ENCODE measurements at regions not wholly inside any gene's neighbourhood (a gene's known extent, or its start where the extent isn't known, plus 50 kb on each side); places are given as distances from the start of the nearest gene placed in this dataset.
"Not testable (repeated sequence)": the region's sequence is repeated elsewhere in the genome, so short reads cannot be mapped to it uniquely, and the experiment has no call there.

- Histone ChIP-seq H2AFZ (ENCODE audit: low read length) (no peak overlapping the region), H3K4me3 (ENCODE audit: low read length) (no peak overlapping the region), H3K27me3 (ENCODE audit: low read length) (no peaks in the 10 kb centered on the region), H3K4me2 (ENCODE audit: low read depth, low read length, poor library complexity, severe bottlenecking) (no peak overlapping the region), H3K27ac (ENCODE audit: low read length) (no peak overlapping the region), H4K20me1 (ENCODE audit: insufficient read depth, low read depth, low read length) (no peaks in the 10 kb centered on the region), H3K9me2 (replicated peaks; ENCODE audit: insufficient read depth, low read length) (no peaks in the 10 kb centered on the region), H3K9ac (ENCODE audit: low read length) (no peak overlapping the region), H3K36me3 (ENCODE audit: insufficient read depth, low read length) (no peaks in the 10 kb centered on the region), H3K79me2 (ENCODE audit: low read length) (no peaks in the 10 kb centered on the region), H3K9me3 (ENCODE audit: low read length) (no peaks in the 10 kb centered on the region), H3K4me1 (ENCODE audit: low read length) (no peaks in the 10 kb centered on the region)
- DNase-seq = no peak
Observed at GRCh38 chr11:19617696-19618523, 94.7 kb upstream of the NAV2 start.

GRCh38 chr11:19615341-19616183 lies 97.1 kb upstream of the NAV2 start:
- H3K4me1 ChIP-seq (ENCODE audit: low read length) = no peaks in the 10 kb centered on the region
- no peak overlapping the region for H2AFZ ChIP-seq (ENCODE audit: low read length)
- no peaks in the 10 kb centered on the region for H4K20me1 ChIP-seq (ENCODE audit: insufficient read depth, low read depth, low read length)
- no peak overlapping the region for H3K9ac ChIP-seq (ENCODE audit: low read length)
- no peaks in the 10 kb centered on the region for H3K27me3 ChIP-seq (ENCODE audit: low read length)
- DNase-seq = no peak
- H3K9me3 ChIP-seq (ENCODE audit: low read length) = no peaks in the 10 kb centered on the region
- H3K27ac ChIP-seq (ENCODE audit: low read length) = no peak overlapping the region
- no peaks in the 10 kb centered on the region for H3K79me2 ChIP-seq (ENCODE audit: low read length)
- no peak overlapping the region for H3K4me2 ChIP-seq (ENCODE audit: low read depth, low read length, poor library complexity, severe bottlenecking)
- H3K4me3 ChIP-seq (ENCODE audit: low read length) = no peak overlapping the region
- no peaks in the 10 kb centered on the region for H3K36me3 ChIP-seq (ENCODE audit: insufficient read depth, low read length)
- H3K9me2 ChIP-seq (replicated peaks; ENCODE audit: insufficient read depth, low read length) = no peaks in the 10 kb centered on the region

GRCh38 chr11:19614370-19614940 lies 98.2 kb upstream of the NAV2 start:
- Histone ChIP-seq H3K79me2 (ENCODE audit: low read length) (no peaks in the 10 kb centered on the region), H3K27me3 (ENCODE audit: low read length) (no peaks in the 10 kb centered on the region), H2AFZ (ENCODE audit: low read length) (no peak overlapping the region), H3K36me3 (ENCODE audit: insufficient read depth, low read length) (no peaks in the 10 kb centered on the region), H3K9me3 (ENCODE audit: low read length) (no peaks in the 10 kb centered on the region), H3K4me2 (ENCODE audit: low read depth, low read length, poor library complexity, severe bottlenecking) (no peak overlapping the region), H3K4me3 (ENCODE audit: low read length) (no peak overlapping the region), H3K9ac (ENCODE audit: low read length) (no peak overlapping the region), H3K27ac (ENCODE audit: low read length) (no peak overlapping the region), H3K4me1 (ENCODE audit: low read length) (no peaks in the 10 kb centered on the region), H4K20me1 (ENCODE audit: insufficient read depth, low read depth, low read length) (no peaks in the 10 kb centered on the region), H3K9me2 (replicated peaks; ENCODE audit: insufficient read depth, low read length) (no peaks in the 10 kb centered on the region)
- no peak for DNase-seq

GRCh38 chr11:19612025-19612424 lies 100.6 kb upstream of the NAV2 start:
- not testable (repeated sequence) for H3K27me3 ChIP-seq (ENCODE audit: low read length); H3K4me3 ChIP-seq (ENCODE audit: low read length); H3K36me3 ChIP-seq (ENCODE audit: insufficient read depth, low read length); H3K79me2 ChIP-seq (ENCODE audit: low read length); H3K9me2 ChIP-seq (replicated peaks; ENCODE audit: insufficient read depth, low read length); H3K27ac ChIP-seq (ENCODE audit: low read length); H3K9me3 ChIP-seq (ENCODE audit: low read length); H2AFZ ChIP-seq (ENCODE audit: low read length); H3K4me2 ChIP-seq (ENCODE audit: low read depth, low read length, poor library complexity, severe bottlenecking); H3K9ac ChIP-seq (ENCODE audit: low read length); DNase-seq; H3K4me1 ChIP-seq (ENCODE audit: low read length); H4K20me1 ChIP-seq (ENCODE audit: insufficient read depth, low read depth, low read length)

GRCh38 chr11:19607656-19608360 lies 104.8 kb upstream of the NAV2 start:
- Histone ChIP-seq H3K4me2 (ENCODE audit: low read depth, low read length, poor library complexity, severe bottlenecking) (no peak overlapping the region), H3K9ac (ENCODE audit: low read length) (no peak overlapping the region), H3K27me3 (ENCODE audit: low read length) (no peaks in the 10 kb centered on the region), H3K36me3 (ENCODE audit: insufficient read depth, low read length) (no peaks in the 10 kb centered on the region), H4K20me1 (ENCODE audit: insufficient read depth, low read depth, low read length) (no peaks in the 10 kb centered on the region), H3K79me2 (ENCODE audit: low read length) (no peaks in the 10 kb centered on the region), H3K4me1 (ENCODE audit: low read length) (no peaks in the 10 kb centered on the region), H3K9me2 (replicated peaks; ENCODE audit: insufficient read depth, low read length) (no peaks in the 10 kb centered on the region), H3K27ac (ENCODE audit: low read length) (no peak overlapping the region), H3K9me3 (ENCODE audit: low read length) (no peaks in the 10 kb centered on the region), H2AFZ (ENCODE audit: low read length) (no peak overlapping the region), H3K4me3 (ENCODE audit: low read length) (no peak overlapping the region)
- no peak for DNase-seq

DNA sequence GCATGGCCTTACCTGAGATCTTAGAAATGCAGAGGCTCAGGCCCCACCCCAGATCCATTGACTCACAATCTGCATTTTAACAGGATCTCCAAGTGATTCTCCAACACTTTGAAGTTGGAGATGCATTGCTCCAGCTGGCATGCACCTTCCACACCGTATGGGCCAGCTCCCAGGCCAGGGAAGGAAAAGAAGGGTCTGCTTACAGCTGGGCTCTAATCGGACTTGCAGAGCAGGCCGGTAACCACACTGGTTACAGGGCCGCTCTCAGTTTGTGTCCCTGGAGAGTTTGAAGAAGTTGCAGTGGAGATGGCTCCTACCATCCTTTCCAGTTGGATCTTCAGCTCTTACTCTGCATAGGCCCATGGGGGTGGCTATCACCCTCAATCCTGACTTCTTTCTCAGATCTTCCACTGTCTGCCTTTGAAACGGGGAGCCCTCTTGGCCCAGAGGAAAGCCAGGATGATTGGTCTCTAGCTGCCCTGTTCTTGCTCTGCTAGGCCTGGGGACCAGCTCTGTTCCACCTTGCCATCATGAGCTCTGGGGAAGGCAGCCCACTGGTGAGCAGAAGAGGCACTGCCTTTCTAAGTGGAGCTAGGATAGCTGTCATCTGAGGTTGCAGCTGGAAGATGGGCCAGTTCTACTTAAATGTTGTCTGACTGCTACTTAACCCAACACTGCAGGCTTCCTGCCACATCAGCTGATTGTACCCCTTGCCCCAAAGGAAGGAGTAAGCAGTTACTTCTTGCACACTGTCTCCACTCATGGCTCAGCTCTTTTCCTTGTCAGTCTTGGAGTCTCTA lies 105.6 kb upstream of the NAV2 start:
- DNase-seq = no peak
- no peaks in the 10 kb centered on the region for H3K36me3 ChIP-seq (ENCODE audit: insufficient read depth, low read length)
- no peak overlapping the region for H3K4me2 ChIP-seq (ENCODE audit: low read depth, low read length, poor library complexity, severe bottlenecking)
- no peaks in the 10 kb centered on the region for H4K20me1 ChIP-seq (ENCODE audit: insufficient read depth, low read depth, low read length)
- no peak overlapping the region for H3K9ac ChIP-seq (ENCODE audit: low read length)
- H3K4me3 ChIP-seq (ENCODE audit: low read length) = no peak overlapping the region
- no peaks in the 10 kb centered on the region for H3K9me3 ChIP-seq (ENCODE audit: low read length)
- no peaks in the 10 kb centered on the region for H3K27me3 ChIP-seq (ENCODE audit: low read length)
- no peaks in the 10 kb centered on the region for H3K79me2 ChIP-seq (ENCODE audit: low read length)
- no peaks in the 10 kb centered on the region for H3K4me1 ChIP-seq (ENCODE audit: low read length)
- no peak overlapping the region for H2AFZ ChIP-seq (ENCODE audit: low read length)
- H3K9me2 ChIP-seq (replicated peaks; ENCODE audit: insufficient read depth, low read length) = no peaks in the 10 kb centered on the region
- H3K27ac ChIP-seq (ENCODE audit: low read length) = no peak overlapping the region

- Histone ChIP-seq H3K9ac (ENCODE audit: low read length) (no peak overlapping the region), H3K9me2 (replicated peaks; ENCODE audit: insufficient read depth, low read length) (no peaks in the 10 kb centered on the region), H3K36me3 (ENCODE audit: insufficient read depth, low read length) (no peaks in the 10 kb centered on the region), H3K4me1 (ENCODE audit: low read length) (no peaks in the 10 kb centered on the region), H3K27me3 (ENCODE audit: low read length) (no peaks in the 10 kb centered on the region), H3K79me2 (ENCODE audit: low read length) (no peaks in the 10 kb centered on the region), H4K20me1 (ENCODE audit: insufficient read depth, low read depth, low read length) (no peaks in the 10 kb centered on the region), H2AFZ (ENCODE audit: low read length) (no peak overlapping the region), H3K27ac (ENCODE audit: low read length) (no peak overlapping the region), H3K4me3 (ENCODE audit: low read length) (no peak overlapping the region), H3K4me2 (ENCODE audit: low read depth, low read length, poor library complexity, severe bottlenecking) (no peak overlapping the region), H3K9me3 (ENCODE audit: low read length) (no peaks in the 10 kb centered on the region)
- DNase-seq = no peak
Observed at GRCh38 chr11:19605520-19606371, 106.9 kb upstream of the NAV2 start.
